HG03521 (cell line): ENCODE measurements at regions not wholly inside any gene's neighbourhood (a gene's known extent, or its start where the extent isn't known, plus 50 kb on each side); places are given as distances from the start of the nearest gene placed in this dataset.
A peak's percentile ranks its signal among the peaks of the same experiment; 100 is the strongest.

Experiments
- ATAC-seq: cut with Tn5 transposase; IDR thresholded peaks from one replicate; pipeline ENCODE4 v1.9.1; 2021; ENCODE audit warnings: mild to moderate bottlenecking, moderate library complexity; ENCODE audit not compliant: unreplicated experiment

GRCh38 chr11:103659743-103660142 is 376.7 kb upstream of the DDI1 start:
- ATAC-seq: no peak

- ATAC-seq: no peak
Observed at GRCh38 chr11:103661185-103661584, 375.3 kb upstream of the DDI1 start.

GRCh38 chr11:103661991-103662390 is 374.4 kb upstream of the DDI1 start:
- ATAC-seq: no peak

- ATAC-seq: no peak
Observed at GRCh38 chr11:103662880-103663279, 373.6 kb upstream of the DDI1 start.

GRCh38 chr11:103668859-103669258 is 367.6 kb upstream of the DDI1 start:
- no peak for ATAC-seq

GRCh38 chr11:103671143-103671651 is 365.2 kb upstream of the DDI1 start:
- no peak for ATAC-seq

GRCh38 chr11:103673773-103674172 is 362.7 kb upstream of the DDI1 start:
- no peak for ATAC-seq

GRCh38 chr11:103676413-103676812 is 360.0 kb upstream of the DDI1 start:
- ATAC-seq: no peak

GRCh38 chr11:103680826-103681225 is 355.6 kb upstream of the DDI1 start:
- no peak for ATAC-seq

- ATAC-seq: peak; percentile 17
Observed at GRCh38 chr11:103681855-103682254, 354.6 kb upstream of the DDI1 start.

- peak; percentile 92 for ATAC-seq
Observed at GRCh38 chr11:103682318-103683184, 353.9 kb upstream of the DDI1 start.

- no peak for ATAC-seq
Observed at GRCh38 chr11:103683576-103683975, 352.9 kb upstream of the DDI1 start.

GRCh38 chr11:103688924-103689323 is 347.5 kb upstream of the DDI1 start:
- no peak for ATAC-seq

GRCh38 chr11:103690356-103690755 is 346.1 kb upstream of the DDI1 start:
- no peak for ATAC-seq

GRCh38 chr11:103696123-103696522 is 340.3 kb upstream of the DDI1 start:
- no peak for ATAC-seq

GRCh38 chr11:103699216-103699615 is 337.2 kb upstream of the DDI1 start:
- ATAC-seq: no peak

GRCh38 chr11:103699656-103700055 is 336.8 kb upstream of the DDI1 start:
- no peak for ATAC-seq

- ATAC-seq: no peak
Observed at GRCh38 chr11:103700622-103701021, 335.8 kb upstream of the DDI1 start.

- ATAC-seq: no peak
Observed at GRCh38 chr11:103703437-103703836, 333.0 kb upstream of the DDI1 start.

- ATAC-seq: no peak
Observed at GRCh38 chr11:103703954-103704353, 332.5 kb upstream of the DDI1 start.

- ATAC-seq: no peak
Observed at GRCh38 chr11:103705642-103706041, 330.8 kb upstream of the DDI1 start.

- ATAC-seq: peak; percentile 72
Observed at GRCh38 chr11:103709371-103709770, 327.1 kb upstream of the DDI1 start.

- ATAC-seq: no peak
Observed at GRCh38 chr11:103714246-103714645, 322.2 kb upstream of the DDI1 start.
